Left renal cortex interstitium (tissue), 4 donors: ENCODE measurements at regions not wholly inside any gene's neighbourhood (a gene's known extent, or its start where the extent isn't known, plus 50 kb on each side); places are given as distances from the start of the nearest gene placed in this dataset.

Experiments used
- DNase-seq, 4 donors: peaks; one replicate each; pipeline ENCODE4 v3.0.0-alpha.2; 2013; ENCODE audit warnings: low read depth in 4 of 4, low spot score in 2 of 4, missing footprints in 1 of 4

DNA sequence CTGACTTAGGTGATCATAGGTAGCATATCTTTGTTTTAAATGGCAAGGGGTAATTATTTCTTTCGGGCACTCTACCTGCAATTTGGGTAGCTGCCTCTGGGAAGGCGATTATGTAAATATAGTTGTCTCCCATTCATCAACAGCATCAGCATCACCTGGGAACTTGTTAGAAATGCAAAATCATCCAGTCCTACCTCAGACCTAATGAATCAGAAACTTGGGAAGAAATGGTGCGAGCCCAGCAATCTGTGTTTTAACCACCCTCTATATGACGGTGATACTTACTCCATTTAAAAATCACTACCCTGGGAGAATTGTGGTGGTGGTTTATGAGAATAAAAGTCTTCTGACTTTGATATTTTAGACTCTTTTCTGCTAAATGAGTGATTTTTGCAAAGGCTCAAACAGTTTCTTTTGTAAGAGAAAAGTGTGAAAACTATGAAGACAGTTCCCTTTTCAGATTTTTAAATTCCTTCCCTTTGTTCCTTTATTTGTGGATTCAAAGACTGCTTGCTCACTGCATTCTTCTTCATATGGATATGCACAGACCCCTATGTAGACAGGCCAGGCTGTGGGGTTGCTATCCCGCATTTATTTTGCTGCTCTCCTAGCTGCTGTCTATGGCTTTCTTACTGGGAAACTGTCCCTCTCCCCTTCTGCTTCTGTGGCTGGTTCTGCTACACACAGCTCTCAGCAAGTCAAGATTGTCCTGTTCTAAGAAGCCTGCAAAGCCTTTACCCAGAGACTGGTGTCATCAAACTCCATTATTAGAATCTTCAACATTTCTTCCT, 365.3 kb downstream of the RNF144B start:
- no peak for DNase-seq

DNA sequence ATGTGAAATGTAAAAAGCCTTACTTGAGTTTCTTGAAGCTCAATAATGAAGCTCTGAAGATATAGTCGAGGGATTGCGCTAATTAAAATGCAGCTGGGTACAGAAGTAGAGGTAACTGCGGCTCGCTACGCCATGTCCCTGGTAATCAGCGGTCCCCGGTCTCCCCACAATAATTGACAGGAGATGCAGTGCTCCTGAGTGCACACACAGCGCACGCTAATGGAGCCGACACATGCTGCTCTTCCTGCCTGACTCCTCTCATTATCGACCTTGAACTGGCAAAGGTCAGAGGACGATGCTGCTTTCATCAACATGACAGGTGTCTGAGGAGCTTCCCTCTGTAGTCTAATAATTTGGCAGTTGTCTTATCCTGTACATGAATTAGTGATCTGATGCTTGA, 365.9 kb downstream of the RNF144B start:
- no peak for DNase-seq

DNA sequence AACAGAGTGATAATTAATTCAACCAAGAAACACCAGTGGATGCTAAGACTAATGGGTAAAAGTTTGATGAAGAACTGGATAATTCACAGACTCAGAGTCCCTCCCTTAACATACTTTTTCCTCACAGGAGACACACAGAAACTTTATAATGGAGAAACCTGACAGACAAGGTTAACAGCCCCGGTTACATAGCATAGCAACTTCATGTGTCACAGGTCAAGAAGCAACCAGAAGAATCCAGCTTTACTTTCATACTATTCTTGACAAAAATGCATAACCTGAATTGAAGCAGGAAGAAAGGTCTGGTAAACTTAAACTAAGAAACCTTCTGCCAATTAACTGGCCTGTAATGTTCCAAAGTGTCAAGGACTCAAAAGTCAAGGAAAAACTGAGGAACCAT, 375.9 kb downstream of the RNF144B start:
- no peak for DNase-seq

DNA sequence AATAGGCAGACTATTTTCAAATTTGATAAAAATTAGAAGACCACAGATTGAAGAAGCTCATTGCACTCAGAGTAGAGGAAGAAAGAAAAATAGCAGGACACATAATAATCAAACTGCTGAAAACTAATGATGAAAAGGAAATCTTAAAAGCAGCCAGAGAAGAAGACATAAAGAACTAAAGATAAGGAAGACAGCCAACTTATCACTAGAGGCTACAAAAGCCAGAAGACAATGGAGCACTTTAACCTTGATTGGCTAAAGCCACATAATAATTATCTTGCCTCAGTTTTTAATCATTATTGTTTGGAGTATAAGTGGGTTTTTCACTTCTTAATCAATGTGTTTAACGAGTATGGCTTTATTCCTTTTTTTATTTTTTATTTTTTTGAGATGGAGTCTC, 397.6 kb downstream of the RNF144B start:
- no peak for DNase-seq

- no peak for DNase-seq
These were observed 398.8 kb downstream of the RNF144B start for GRCh38 chr6:18785810-18786490.

GRCh38 chr6:18792866-18793265, 405.7 kb downstream of the RNF144B start:
- no peak for DNase-seq

DNA sequence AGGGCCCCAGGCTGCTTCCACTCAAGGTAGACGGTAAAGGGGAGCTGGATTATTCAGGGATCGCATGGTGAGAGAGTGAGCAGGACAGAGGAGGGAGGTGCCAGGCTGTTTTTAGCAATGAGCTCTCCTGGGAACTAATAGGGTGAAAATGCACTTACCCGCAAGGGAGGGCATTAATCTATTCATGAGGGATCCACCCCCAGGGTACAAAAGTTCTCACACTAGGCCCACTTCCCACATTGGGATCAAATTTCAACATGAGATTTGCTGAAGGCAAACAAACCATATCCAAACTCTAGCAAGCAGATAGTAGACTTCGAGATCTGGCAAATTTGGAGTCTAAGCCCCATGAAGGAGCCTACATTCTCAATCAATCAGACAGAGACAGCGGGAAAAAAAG, 408.6 kb downstream of the RNF144B start:
- no peak for DNase-seq

- DNase-seq = no peak
These were observed 433.6 kb downstream of the RNF144B start for GRCh38 chr6:18820725-18821124.

DNA sequence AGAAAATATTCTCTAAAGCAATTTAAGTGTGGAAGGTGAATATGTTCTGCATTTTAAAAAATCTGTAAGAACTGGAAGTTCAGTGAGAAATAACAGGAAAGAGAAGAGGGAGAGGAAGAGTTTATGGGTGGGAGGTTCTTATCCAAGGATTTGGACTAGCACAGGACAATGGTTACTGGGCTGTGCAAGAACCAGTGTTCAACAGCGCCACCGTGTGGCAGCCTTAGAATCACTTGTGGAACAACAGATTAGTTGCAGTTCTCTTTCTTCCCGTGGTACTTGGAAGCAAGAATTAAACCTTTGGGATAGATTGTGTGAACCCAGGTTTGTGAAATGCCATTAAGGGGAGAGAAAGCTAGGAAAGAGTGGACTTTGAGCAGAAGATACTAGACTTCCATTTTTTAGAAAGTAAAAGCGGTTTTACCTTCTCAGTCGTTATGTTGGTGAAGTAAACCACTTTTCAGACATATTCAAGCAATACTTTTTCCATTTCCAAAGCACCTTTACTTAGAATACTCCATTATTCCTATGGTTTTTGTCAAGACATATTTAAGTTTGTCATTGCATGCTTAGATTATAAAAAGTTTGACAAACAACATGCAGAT, 436.7 kb downstream of the RNF144B start:
- no peak for DNase-seq

DNA sequence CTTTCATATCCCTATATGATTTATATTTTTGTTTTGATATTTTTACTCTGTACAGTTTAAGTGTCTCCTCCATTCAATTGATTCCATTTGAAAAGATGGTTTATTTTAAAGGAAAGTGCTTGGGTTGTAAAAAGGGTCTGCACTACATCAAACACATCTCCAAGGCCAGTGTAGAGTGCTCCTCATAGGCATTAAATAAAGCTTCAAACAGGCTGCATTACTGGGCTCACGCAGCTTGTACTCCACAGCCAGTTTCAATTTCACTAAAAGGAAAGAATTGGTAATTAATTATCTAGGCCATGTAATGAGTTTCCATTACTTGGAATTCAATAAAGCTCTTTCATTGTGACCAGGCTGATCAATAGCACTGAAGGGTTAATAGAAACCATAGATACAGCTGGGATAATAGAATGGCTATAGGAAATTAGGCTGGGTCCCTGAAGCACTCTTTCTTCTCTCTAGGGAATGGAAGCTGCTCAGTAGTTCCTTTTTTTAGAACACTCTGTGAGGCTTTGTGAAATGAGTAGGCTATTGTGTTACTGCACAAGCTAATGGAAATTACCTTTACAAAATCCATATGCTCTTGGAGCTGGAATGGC, 442.2 kb downstream of the RNF144B start:
- no peak for DNase-seq

DNA sequence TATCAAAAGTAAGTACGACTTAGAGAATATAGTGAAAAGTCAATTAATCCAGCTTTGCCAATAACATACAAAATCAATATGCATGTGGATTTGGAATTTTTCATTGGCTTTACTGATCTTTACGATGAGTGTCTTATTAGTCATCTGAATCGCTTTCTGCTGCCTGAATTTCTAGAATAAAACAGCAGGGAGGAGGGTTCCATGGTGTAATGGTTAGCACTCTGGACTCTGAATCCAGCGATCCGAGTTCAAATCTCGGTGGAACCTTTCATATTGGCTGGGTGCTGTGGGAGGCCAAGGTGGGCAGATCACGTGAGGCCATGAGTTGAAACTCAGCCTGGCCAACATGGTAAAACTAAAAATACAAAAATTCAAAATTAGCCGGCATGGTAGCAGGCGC, 448.8 kb downstream of the RNF144B start:
- DNase-seq = no peak

DNA sequence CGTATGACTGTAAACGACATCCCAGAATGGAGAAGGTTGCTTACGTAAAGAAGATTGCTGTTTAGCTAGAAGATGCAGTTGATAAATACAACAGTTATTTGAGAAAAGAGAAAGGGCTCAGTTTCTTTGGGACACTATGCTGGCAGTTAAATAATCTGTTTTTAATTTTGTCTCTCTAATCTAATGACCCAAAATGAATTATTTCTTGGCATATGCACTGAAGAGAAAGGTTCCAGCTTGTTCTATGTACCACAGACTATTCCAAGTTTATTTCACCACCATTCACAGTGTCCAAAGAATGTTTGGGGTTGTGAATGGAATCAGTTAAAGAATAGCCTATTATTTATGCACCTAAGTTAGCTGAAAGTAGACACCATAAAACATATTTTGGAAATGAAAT, 449.9 kb downstream of the RNF144B start:
- no peak for DNase-seq

GRCh38 chr6:18842534-18842933, 455.4 kb downstream of the RNF144B start:
- no peak for DNase-seq

DNA sequence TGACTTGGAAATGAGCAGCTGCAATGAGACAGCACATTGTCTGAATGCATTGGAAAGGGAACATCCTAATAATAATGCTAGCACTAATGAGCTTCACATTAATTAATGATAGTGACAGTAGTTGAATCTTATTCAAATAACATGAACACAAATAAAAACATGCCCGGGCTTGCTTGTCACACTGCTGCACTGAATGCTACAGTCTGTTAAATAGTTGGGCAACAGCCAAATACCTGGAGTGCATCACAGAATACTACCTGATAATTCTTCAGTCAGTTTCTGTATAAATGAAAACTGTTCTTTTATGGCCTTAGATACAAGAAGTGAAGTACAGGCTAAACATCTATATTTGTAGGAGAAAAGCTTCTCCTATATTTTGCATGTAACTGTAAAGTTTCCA, 458.7 kb downstream of the RNF144B start:
- DNase-seq = no peak

- no peak for DNase-seq
These were observed 459.2 kb downstream of the RNF144B start for GRCh38 chr6:18846327-18846726.

DNA sequence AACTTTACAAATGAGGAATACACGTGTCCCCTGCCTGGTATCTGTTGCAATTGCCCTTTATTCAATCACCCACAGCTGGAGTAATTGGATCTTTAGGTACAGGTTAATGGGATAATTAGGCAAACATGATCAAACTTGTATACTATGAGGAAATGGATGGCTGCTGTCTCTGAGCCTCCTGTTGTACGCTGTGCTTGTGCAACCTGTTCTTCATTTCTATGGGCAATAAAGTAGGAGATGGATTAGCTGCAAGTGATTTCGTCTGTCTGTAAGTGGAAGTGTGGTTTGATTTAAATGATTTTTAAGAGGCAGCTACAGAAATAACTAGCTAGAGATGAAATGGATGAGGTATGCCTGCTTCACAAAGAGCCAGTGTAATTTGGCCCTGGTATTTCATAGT, 474.1 kb downstream of the RNF144B start:
- DNase-seq = no peak

- DNase-seq = no peak
These were observed 496.1 kb downstream of the RNF144B start for GRCh38 chr6:18883268-18883667.

GRCh38 chr6:18883851-18884250, 496.7 kb downstream of the RNF144B start:
- DNase-seq = no peak

DNA sequence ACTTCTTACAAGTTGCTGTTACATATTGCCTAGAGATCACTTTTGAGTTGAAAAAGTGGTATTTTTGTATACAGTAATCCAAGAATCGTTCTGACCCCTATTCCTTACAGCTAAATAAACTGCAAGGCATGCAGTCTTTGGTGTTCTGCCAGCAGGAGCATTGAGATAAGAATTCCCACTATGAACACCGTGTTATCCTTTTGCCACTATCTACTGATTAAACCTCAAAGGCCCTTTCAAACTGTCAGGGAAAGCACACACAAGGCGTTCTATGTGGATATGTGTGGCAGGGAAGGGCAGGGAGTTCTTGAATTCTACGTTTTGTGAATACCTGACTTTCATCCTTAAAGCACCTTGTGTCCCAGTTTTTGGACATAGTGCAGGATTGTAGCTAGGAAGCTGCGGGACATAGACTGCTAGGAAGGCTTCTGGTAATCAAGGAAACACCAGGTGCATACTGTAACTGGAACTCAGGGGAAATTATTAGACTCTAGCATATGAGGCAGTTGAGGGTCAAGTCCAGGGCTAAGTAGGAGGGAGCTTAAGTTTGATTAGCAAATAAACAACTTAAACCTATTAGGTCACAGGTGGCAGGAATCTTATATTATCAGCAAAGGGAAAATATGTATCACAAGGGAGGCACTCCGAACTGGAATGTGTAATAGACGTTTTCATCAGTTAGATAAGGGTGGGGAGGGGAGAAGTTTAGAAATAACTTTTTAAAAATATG, 506.6 kb downstream of the RNF144B start:
- DNase-seq = no peak

GRCh38 chr6:18897350-18897749, 510.2 kb downstream of the RNF144B start:
- DNase-seq = no peak

- no peak for DNase-seq
These were observed 517.5 kb downstream of the RNF144B start for GRCh38 chr6:18904681-18905080.
